Activated T-cell treated with anti-CD3 and anti-CD28 coated beads, Interleukin-2, amount 50 U/mL, for 24 hours (primary cell): ENCODE measurements at regions not wholly inside any gene's neighbourhood (a gene's known extent, or its start where the extent isn't known, plus 50 kb on each side); places are given as distances from the start of the nearest gene placed in this dataset.
A peak's percentile ranks its signal among the peaks of the same experiment; 100 is the strongest.

ENCODE experiments used
- DNase-seq: peaks from one replicate; pipeline ENCODE4 v3.0.0-alpha.2; 2020
- H3K27ac Mint-ChIP-seq: 2 replicates; pipeline ENCODE4 v1.8.0; 2020; ENCODE audit warnings: mild to moderate bottlenecking, mixed read lengths
- H3K27me3 Mint-ChIP-seq: 2 replicates; pipeline ENCODE4 v1.8.0; 2020; ENCODE audit warnings: mixed read lengths
- H3K36me3 Mint-ChIP-seq: 2 replicates; pipeline ENCODE4 v1.8.0; 2020; ENCODE audit warnings: low read depth, mixed read lengths
- H3K4me1 Mint-ChIP-seq: 2 replicates; pipeline ENCODE4 v1.8.0; 2020; ENCODE audit warnings: low read depth, mixed read lengths
- H3K4me3 Mint-ChIP-seq: 2 replicates; pipeline ENCODE4 v1.8.0; 2020; ENCODE audit warnings: mild to moderate bottlenecking, moderate library complexity, mixed read lengths
- H3K9me3 Mint-ChIP-seq: 2 replicates; pipeline ENCODE4 v1.8.0; 2020; ENCODE audit warnings: mixed read lengths

GRCh38 chr3:70857916-70858315 is 545.5 kb upstream of the MDFIC2 start:
- Mint-ChIP-seq H3K9me3 (no peaks in the 10 kb centered on the region), H3K4me1 (peaks cover 34% of the 10 kb centered on the region), H3K4me3 (no peak overlapping the region), H3K27ac (no peak overlapping the region), H3K27me3 (peaks cover 51% of the 10 kb centered on the region), H3K36me3 (no peaks in the 10 kb centered on the region)
- DNase-seq = no peak

- no peak for DNase-seq
- Mint-ChIP-seq H3K27me3 (peaks cover 55% of the 10 kb centered on the region), H3K4me1 (peaks cover 28% of the 10 kb centered on the region), H3K4me3 (no peak overlapping the region), H3K9me3 (no peaks in the 10 kb centered on the region), H3K27ac (peak overlapping the region; percentile 60), H3K36me3 (no peaks in the 10 kb centered on the region)
Measured at GRCh38 chr3:70856414-70857162, 544.1 kb upstream of the MDFIC2 start.

- Mint-ChIP-seq H3K4me3 (no peak overlapping the region), H3K4me1 (peaks cover 27% of the 10 kb centered on the region), H3K27ac (no peak overlapping the region), H3K9me3 (no peaks in the 10 kb centered on the region), H3K36me3 (no peaks in the 10 kb centered on the region), H3K27me3 (peaks cover 55% of the 10 kb centered on the region)
- no peak for DNase-seq
Measured at GRCh38 chr3:70855149-70855548, 542.7 kb upstream of the MDFIC2 start.

GRCh38 chr3:70854108-70854507 is 541.7 kb upstream of the MDFIC2 start:
- H3K9me3 Mint-ChIP-seq = no peaks in the 10 kb centered on the region

GRCh38 chr3:70853161-70853944 is 540.9 kb upstream of the MDFIC2 start:
- DNase-seq = no peak
- Mint-ChIP-seq H3K9me3 (no peaks in the 10 kb centered on the region), H3K36me3 (no peaks in the 10 kb centered on the region), H3K27ac (no peak overlapping the region), H3K4me1 (peaks cover 24% of the 10 kb centered on the region), H3K27me3 (peaks cover 56% of the 10 kb centered on the region), H3K4me3 (no peak overlapping the region)

More at GRCh38 chr3:70854108-70854507, 541.7 kb upstream of the MDFIC2 start:
- H3K27me3 Mint-ChIP-seq = peaks cover 51% of the 10 kb centered on the region
- H3K4me1 Mint-ChIP-seq = peaks cover 24% of the 10 kb centered on the region
- H3K36me3 Mint-ChIP-seq = no peaks in the 10 kb centered on the region
- H3K27ac Mint-ChIP-seq = no peak overlapping the region
- no peak overlapping the region for H3K4me3 Mint-ChIP-seq
- DNase-seq = no peak

- no peak overlapping the region for H3K27ac Mint-ChIP-seq
- no peak for DNase-seq
- H3K36me3 Mint-ChIP-seq = no peaks in the 10 kb centered on the region
- H3K27me3 Mint-ChIP-seq = peaks cover 74% of the 10 kb centered on the region
- no peak overlapping the region for H3K4me3 Mint-ChIP-seq
- H3K4me1 Mint-ChIP-seq = peaks cover 8% of the 10 kb centered on the region
- no peaks in the 10 kb centered on the region for H3K9me3 Mint-ChIP-seq
Measured at GRCh38 chr3:70849911-70850699, 537.7 kb upstream of the MDFIC2 start.

- H3K4me1 Mint-ChIP-seq = peaks cover 11% of the 10 kb centered on the region
- no peaks in the 10 kb centered on the region for H3K36me3 Mint-ChIP-seq
- DNase-seq = no peak
- H3K4me3 Mint-ChIP-seq = no peak overlapping the region
- peaks cover 21% of the 10 kb centered on the region for H3K27me3 Mint-ChIP-seq
- no peak overlapping the region for H3K27ac Mint-ChIP-seq
- H3K9me3 Mint-ChIP-seq = no peaks in the 10 kb centered on the region
Measured at GRCh38 chr3:70840106-70840870, 527.9 kb upstream of the MDFIC2 start.

- H3K9me3 Mint-ChIP-seq = no peaks in the 10 kb centered on the region
Measured at GRCh38 chr3:70833239-70833960, 521.0 kb upstream of the MDFIC2 start.

GRCh38 chr3:70832834-70833205 is 520.4 kb upstream of the MDFIC2 start:
- Mint-ChIP-seq H3K4me3 (no peak overlapping the region), H3K4me1 (no peaks in the 10 kb centered on the region), H3K27ac (no peak overlapping the region), H3K27me3 (peaks cover 30% of the 10 kb centered on the region), H3K9me3 (no peaks in the 10 kb centered on the region), H3K36me3 (no peaks in the 10 kb centered on the region)
- no peak for DNase-seq

More at GRCh38 chr3:70833239-70833960, 521.0 kb upstream of the MDFIC2 start:
- peaks cover 30% of the 10 kb centered on the region for H3K27me3 Mint-ChIP-seq
- no peak for DNase-seq
- no peaks in the 10 kb centered on the region for H3K36me3 Mint-ChIP-seq
- H3K4me3 Mint-ChIP-seq = no peak overlapping the region
- no peak overlapping the region for H3K27ac Mint-ChIP-seq
- H3K4me1 Mint-ChIP-seq = no peaks in the 10 kb centered on the region

- Mint-ChIP-seq H3K27ac (no peak overlapping the region), H3K36me3 (no peaks in the 10 kb centered on the region), H3K9me3 (no peaks in the 10 kb centered on the region), H3K4me1 (no peaks in the 10 kb centered on the region), H3K4me3 (no peak overlapping the region), H3K27me3 (peaks cover 30% of the 10 kb centered on the region)
- DNase-seq = no peak
Measured at GRCh38 chr3:70832089-70832833, 519.8 kb upstream of the MDFIC2 start.

GRCh38 chr3:70829092-70829491 is 516.7 kb upstream of the MDFIC2 start:
- Mint-ChIP-seq H3K4me1 (no peaks in the 10 kb centered on the region), H3K4me3 (no peak overlapping the region), H3K27me3 (peaks cover 16% of the 10 kb centered on the region), H3K9me3 (no peaks in the 10 kb centered on the region), H3K36me3 (no peaks in the 10 kb centered on the region), H3K27ac (no peak overlapping the region)
- no peak for DNase-seq

GRCh38 chr3:70824773-70825172 is 512.3 kb upstream of the MDFIC2 start:
- H3K9me3 Mint-ChIP-seq = no peaks in the 10 kb centered on the region
- H3K27ac Mint-ChIP-seq = no peak overlapping the region
- no peaks in the 10 kb centered on the region for H3K36me3 Mint-ChIP-seq
- no peaks in the 10 kb centered on the region for H3K4me1 Mint-ChIP-seq
- H3K27me3 Mint-ChIP-seq = peaks cover 8% of the 10 kb centered on the region
- no peak overlapping the region for H3K4me3 Mint-ChIP-seq
- no peak for DNase-seq

GRCh38 chr3:70824078-70824477 is 511.6 kb upstream of the MDFIC2 start:
- H3K27ac Mint-ChIP-seq = no peak overlapping the region
- no peak overlapping the region for H3K4me3 Mint-ChIP-seq
- H3K4me1 Mint-ChIP-seq = no peaks in the 10 kb centered on the region
- DNase-seq = no peak
- H3K27me3 Mint-ChIP-seq = peaks cover 8% of the 10 kb centered on the region
- no peaks in the 10 kb centered on the region for H3K9me3 Mint-ChIP-seq
- H3K36me3 Mint-ChIP-seq = no peaks in the 10 kb centered on the region
